PC-3 (cell line): ENCODE measurements at regions not wholly inside any gene's neighbourhood (a gene's known extent, or its start where the extent isn't known, plus 50 kb on each side); places are given as distances from the start of the nearest gene placed in this dataset.

Source experiments
- ATAC-seq: fragments of 200-7000 bp; cut with Tn5 transposase; 2 replicates; pipeline ENCODE4 v1.9.1; 2020; ENCODE audit warnings: mild to moderate bottlenecking, moderate library complexity
- BruUV-seq: library from RNA; stranded (reverse); fragments of 400-500 nt; replicated peaks from 2 replicates; lab custom pipeline; 2021; lab: Mats Ljungman, UMichigan
- CTCF ChIA-PET: fragments of 300-600 bp; sonication (Branson Sonifier 250); formaldehyde crosslinking; loops from one replicate; lab custom pipeline; 2022; ENCODE audit warnings: antibody characterized with exemption; lab: Charles Lee
- POLR2A ChIA-PET: fragments of 300-600 bp; sonication (Branson Sonifier 250); formaldehyde crosslinking; loops from one replicate; lab custom pipeline; 2022; ENCODE audit warnings: antibody characterized with exemption; ENCODE audit not compliant: unreplicated experiment; lab: Charles Lee
- DNase-seq: peaks from one replicate; pipeline ENCODE4 v3.0.0-alpha.2; 2015
- H2AFZ ChIP-seq: fragments of 300-600 bp; sonication (generic); 2 replicates; pipeline ENCODE4 v1.6.0; 2016; ENCODE audit warnings: antibody characterized with exemption, low read length
- H3F3A ChIP-seq: fragments of 300-600 bp; sonication (generic); one replicate; pipeline ENCODE4 v1.6.0; 2017; ENCODE audit warnings: antibody characterized with exemption, low read length, control low read depth, mild to moderate bottlenecking; ENCODE audit not compliant: unreplicated experiment
- H3K27ac ChIP-seq: fragments of 300-600 bp; sonication (generic); 2 replicates; pipeline ENCODE4 v1.5.1; 2016; ENCODE audit warnings: mild to moderate bottlenecking, low read length
- H3K27me3 ChIP-seq: fragments of 300-600 bp; sonication (generic); 2 replicates; pipeline ENCODE4 v1.6.1; 2016; ENCODE audit warnings: low read length, mixed read lengths
- H3K36me3 ChIP-seq: fragments of 300-600 bp; sonication (generic); 2 replicates; pipeline ENCODE4 v1.6.1; 2016; ENCODE audit warnings: low read depth, mixed run types, low read length, mixed read lengths
- H3K4me1 ChIP-seq: fragments of 300-600 bp; sonication (generic); 2 replicates; pipeline ENCODE4 v1.5.1; 2016; ENCODE audit warnings: low read length; ENCODE audit not compliant: insufficient read depth
- H3K4me2 ChIP-seq: fragments of 300-600 bp; sonication (generic); 2 replicates; pipeline ENCODE4 v1.6.0; 2016; ENCODE audit warnings: low read length
- H3K4me3 ChIP-seq: fragments of 300-600 bp; sonication (generic); 2 replicates; pipeline ENCODE4 v1.5.1; 2016; ENCODE audit warnings: mild to moderate bottlenecking, low read length, mixed read lengths
- H3K79me2 ChIP-seq: fragments of 300-600 bp; sonication (generic); 2 replicates; pipeline ENCODE4 v1.6.1; 2017; ENCODE audit warnings: low read length, mixed read lengths
- H3K9ac ChIP-seq: fragments of 300-600 bp; sonication (generic); 2 replicates; pipeline ENCODE4 v1.6.0; 2016; ENCODE audit warnings: mild to moderate bottlenecking, low read length
- H3K9me2 ChIP-seq: fragments of 300-600 bp; sonication (generic); replicated peaks from 2 replicates; pipeline ENCODE4 v1.6.1; 2016; ENCODE audit warnings: mixed run types, low read length, mixed read lengths
- H3K9me3 ChIP-seq: fragments of 300-600 bp; sonication (generic); 2 replicates; pipeline ENCODE4 v1.6.1; 2016; ENCODE audit warnings: low read length, mixed read lengths
- H4K20me1 ChIP-seq: fragments of 300-600 bp; sonication (generic); 2 replicates; pipeline ENCODE4 v1.6.1; 2016; ENCODE audit warnings: low read length, mixed read lengths
- CTCF ChIP-seq: fragments of 300-600 bp; sonication (generic); conservative IDR thresholded peaks from 2 replicates; pipeline ENCODE4 v1.5.1; 2017; ENCODE audit warnings: antibody characterized with exemption, low read depth, mild to moderate bottlenecking, low read length
- EZH2 ChIP-seq: fragments of 300-600 bp; sonication (generic); IDR thresholded peaks from one replicate; pipeline ENCODE4 v1.6.1; 2017; ENCODE audit warnings: antibody characterized with exemption, mild to moderate bottlenecking, low read length; ENCODE audit not compliant: unreplicated experiment
- EZH2phosphoT487 ChIP-seq: fragments of 300-600 bp; sonication (generic); IDR thresholded peaks from 2 replicates; pipeline ENCODE4 v1.6.1; 2018; ENCODE audit warnings: mild to moderate bottlenecking, antibody characterized with exemption, low read length, borderline replicate concordance
- intact Hi-C: fragments of 100-400 bp; cut with micrococcal nuclease; formaldehyde crosslinking; loops from 2 replicates; pipeline ENCODE4 v1.9.0; 2023

GRCh38 chr6:108774555-108774954, 73.7 kb upstream of the ARMC2 start:
- no peak overlapping the region for H2AFZ ChIP-seq
- DNase-seq (no peak), ATAC-seq (no peak)
- ChIA-PET POLR2A (no interaction called here), CTCF (no interaction called here)
- intact Hi-C loops: no loop called here
- no peak overlapping the region for H3K9ac ChIP-seq
- H3K4me3 ChIP-seq: no peak overlapping the region
- no peak overlapping the region for H3K27ac ChIP-seq
- H3K27me3 ChIP-seq: no peaks in the 10 kb centered on the region
- no peak overlapping the region for H3K4me2 ChIP-seq
- H3K9me3 ChIP-seq: no peaks in the 10 kb centered on the region
- H3F3A ChIP-seq: no peaks in the 10 kb centered on the region
- no peaks in the 10 kb centered on the region for H4K20me1 ChIP-seq
- H3K36me3 ChIP-seq: no peaks in the 10 kb centered on the region
- no peaks in the 10 kb centered on the region for H3K4me1 ChIP-seq
- no peaks in the 10 kb centered on the region for H3K79me2 ChIP-seq
- no TSS peak for BruUV-seq
- TF ChIP-seq CTCF (no peak), EZH2 (no peak), EZH2phosphoT487 (no peak)
- no peaks in the 10 kb centered on the region for H3K9me2 ChIP-seq

- intact Hi-C loops: no loop called here
- H3K4me3 ChIP-seq: no peak overlapping the region
- no peaks in the 10 kb centered on the region for H4K20me1 ChIP-seq
- no peaks in the 10 kb centered on the region for H3K79me2 ChIP-seq
- DNase-seq (no peak), ATAC-seq (no peak)
- POLR2A ChIA-PET: no interaction called here
- no peak for TF ChIP-seq EZH2phosphoT487
- TF ChIP-seq CTCF: no peak
- no peak for TF ChIP-seq EZH2
- H3K9ac ChIP-seq: no peak overlapping the region
- H3K4me2 ChIP-seq: no peak overlapping the region
- no peaks in the 10 kb centered on the region for H3K9me3 ChIP-seq
- CTCF ChIA-PET: no interaction called here
- no peaks in the 10 kb centered on the region for H3K9me2 ChIP-seq
- no peaks in the 10 kb centered on the region for H3K36me3 ChIP-seq
- BruUV-seq: no TSS peak
- H3K27ac ChIP-seq: no peak overlapping the region
- no peaks in the 10 kb centered on the region for H3K27me3 ChIP-seq
- H3K4me1 ChIP-seq: peaks cover 11% of the 10 kb centered on the region
- no peak overlapping the region for H2AFZ ChIP-seq
- H3F3A ChIP-seq: no peaks in the 10 kb centered on the region
Observed at GRCh38 chr6:108777536-108777935, 70.7 kb upstream of the ARMC2 start.

- POLR2A ChIA-PET: no interaction called here
- H3K36me3 ChIP-seq: no peaks in the 10 kb centered on the region
- H3K4me1 ChIP-seq: peaks cover 18% of the 10 kb centered on the region
- no peaks in the 10 kb centered on the region for H3K9me3 ChIP-seq
- intact Hi-C loops: no loop called here
- H3K27me3 ChIP-seq: no peaks in the 10 kb centered on the region
- no peak overlapping the region for H3K4me2 ChIP-seq
- no TSS peak for BruUV-seq
- H3K9me2 ChIP-seq: no peaks in the 10 kb centered on the region
- H3K9ac ChIP-seq: no peak overlapping the region
- no peak overlapping the region for H2AFZ ChIP-seq
- no peak for ATAC-seq
- no peak for DNase-seq
- no peak overlapping the region for H3K4me3 ChIP-seq
- no peak overlapping the region for H3K27ac ChIP-seq
- TF ChIP-seq EZH2 (no peak), EZH2phosphoT487 (no peak), CTCF (no peak)
- CTCF ChIA-PET: no interaction called here
- H4K20me1 ChIP-seq: no peaks in the 10 kb centered on the region
- H3F3A ChIP-seq: no peaks in the 10 kb centered on the region
- H3K79me2 ChIP-seq: no peaks in the 10 kb centered on the region
Observed at GRCh38 chr6:108778421-108779186, 69.6 kb upstream of the ARMC2 start.
